KBM-7 (cell line): ENCODE measurements at regions not wholly inside any gene's neighbourhood (a gene's known extent, or its start where the extent isn't known, plus 50 kb on each side); places are given as distances from the start of the nearest gene placed in this dataset.
"Not testable (repeated sequence)": the region's sequence is repeated elsewhere in the genome, so short reads cannot be mapped to it uniquely, and the experiment has no call there.

Experiments
- DNase-seq: peaks from one replicate; pipeline ENCODE4 v3.0.0-alpha.2; 2015
- in situ Hi-C: fragments of 300-500 bp; cut with MboI; formaldehyde crosslinking; loops from 2 replicates; pipeline ENCODE4 v1.14.3; 2020; ENCODE audit warnings: low sequenced_read_pairs, low pct_unique_long_range_greater_than_20kb, mixed read lengths

DNA sequence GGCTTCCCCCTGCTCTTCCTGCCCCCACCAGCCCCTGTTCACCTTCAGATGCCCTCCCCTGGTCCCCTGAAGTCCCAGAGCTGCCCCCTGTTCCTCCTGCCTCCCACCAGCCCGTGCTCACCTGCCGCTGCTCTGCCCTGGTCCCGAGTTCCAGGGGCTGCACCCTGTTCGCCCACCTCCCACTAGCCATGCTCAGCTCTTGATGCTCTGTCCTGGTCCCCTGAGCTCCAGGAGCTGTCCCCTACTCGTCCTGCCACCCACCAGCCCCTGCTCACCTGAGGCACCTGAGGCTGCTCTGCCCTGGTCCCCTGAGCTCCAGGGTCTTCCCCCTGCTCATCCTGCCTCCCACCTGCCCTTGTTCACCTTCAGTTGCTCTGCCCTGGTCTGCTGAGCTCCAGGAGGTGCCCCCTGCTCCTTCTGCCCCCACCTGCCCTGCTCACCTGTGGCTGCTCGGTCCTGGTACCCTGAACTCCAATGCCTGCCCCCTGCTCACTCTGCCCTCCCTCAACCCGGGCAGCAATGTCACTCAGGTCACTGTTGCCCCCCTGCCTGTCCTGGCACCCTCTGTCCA lies 120.4 kb downstream of the TMEM121 start:
- DNase-seq, in situ Hi-C loops: not testable (repeated sequence)

DNA sequence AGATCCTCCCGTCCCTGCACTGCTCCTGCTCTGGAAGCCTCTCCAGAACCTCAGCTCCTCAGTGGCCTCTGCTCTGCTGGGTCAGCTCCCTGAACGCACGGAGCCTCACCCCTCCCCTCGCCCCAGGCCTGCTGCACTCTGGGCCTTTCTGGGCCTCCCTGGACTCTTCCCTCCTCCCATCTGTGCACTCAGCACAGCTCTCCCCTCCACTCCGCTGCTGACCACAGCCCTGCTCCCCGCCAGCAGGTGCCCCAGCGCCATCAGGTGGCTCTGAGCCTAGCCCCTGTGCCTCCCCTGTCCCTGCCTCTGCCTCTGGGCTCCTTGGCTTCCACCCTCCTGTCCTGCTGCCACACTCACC lies 121.0 kb downstream of the TMEM121 start:
- in situ Hi-C loops, DNase-seq: not testable (repeated sequence)

DNA sequence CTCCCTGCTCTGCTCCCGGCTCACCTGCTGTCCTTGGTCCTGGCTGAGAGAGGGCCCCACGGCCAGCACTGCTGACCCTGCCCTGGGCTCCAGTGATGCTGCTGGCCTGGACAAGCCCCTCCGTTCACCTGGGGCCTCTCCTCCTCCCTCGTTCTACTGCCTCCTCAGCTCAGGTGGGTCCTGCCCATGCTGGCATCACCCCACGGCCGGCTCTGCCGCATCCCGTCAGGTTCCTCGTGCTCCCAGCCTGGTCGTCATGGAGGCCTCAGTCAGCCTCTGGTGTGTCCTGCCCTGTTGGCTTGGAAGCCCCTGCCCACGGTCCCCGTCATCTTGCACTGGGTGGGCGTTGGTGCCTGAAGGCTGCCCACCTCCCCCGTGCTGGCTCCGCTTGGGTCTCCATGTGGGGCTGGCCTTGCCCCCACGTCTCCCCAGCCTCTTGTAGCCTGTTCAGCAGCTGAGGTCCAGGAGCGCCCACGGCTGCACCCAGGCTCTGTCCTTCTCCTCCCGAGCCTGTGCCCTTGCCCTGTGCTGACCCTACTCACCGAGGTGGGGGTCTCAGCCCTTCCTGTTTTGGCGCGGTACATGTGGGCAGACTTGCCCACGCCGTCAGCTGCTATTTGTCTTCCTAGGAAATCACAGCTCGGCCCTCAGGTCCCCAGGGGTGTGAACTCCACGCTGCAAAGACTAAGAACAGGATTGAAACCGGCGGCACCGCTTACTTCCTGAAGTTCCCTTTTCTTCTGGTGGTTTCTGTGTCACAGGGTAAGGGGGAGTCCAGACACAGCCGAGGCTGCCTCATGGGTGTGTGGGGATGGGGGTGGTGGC lies 121.6 kb downstream of the TMEM121 start:
- in situ Hi-C loops = no loop called here
- DNase-seq = no peak

DNA sequence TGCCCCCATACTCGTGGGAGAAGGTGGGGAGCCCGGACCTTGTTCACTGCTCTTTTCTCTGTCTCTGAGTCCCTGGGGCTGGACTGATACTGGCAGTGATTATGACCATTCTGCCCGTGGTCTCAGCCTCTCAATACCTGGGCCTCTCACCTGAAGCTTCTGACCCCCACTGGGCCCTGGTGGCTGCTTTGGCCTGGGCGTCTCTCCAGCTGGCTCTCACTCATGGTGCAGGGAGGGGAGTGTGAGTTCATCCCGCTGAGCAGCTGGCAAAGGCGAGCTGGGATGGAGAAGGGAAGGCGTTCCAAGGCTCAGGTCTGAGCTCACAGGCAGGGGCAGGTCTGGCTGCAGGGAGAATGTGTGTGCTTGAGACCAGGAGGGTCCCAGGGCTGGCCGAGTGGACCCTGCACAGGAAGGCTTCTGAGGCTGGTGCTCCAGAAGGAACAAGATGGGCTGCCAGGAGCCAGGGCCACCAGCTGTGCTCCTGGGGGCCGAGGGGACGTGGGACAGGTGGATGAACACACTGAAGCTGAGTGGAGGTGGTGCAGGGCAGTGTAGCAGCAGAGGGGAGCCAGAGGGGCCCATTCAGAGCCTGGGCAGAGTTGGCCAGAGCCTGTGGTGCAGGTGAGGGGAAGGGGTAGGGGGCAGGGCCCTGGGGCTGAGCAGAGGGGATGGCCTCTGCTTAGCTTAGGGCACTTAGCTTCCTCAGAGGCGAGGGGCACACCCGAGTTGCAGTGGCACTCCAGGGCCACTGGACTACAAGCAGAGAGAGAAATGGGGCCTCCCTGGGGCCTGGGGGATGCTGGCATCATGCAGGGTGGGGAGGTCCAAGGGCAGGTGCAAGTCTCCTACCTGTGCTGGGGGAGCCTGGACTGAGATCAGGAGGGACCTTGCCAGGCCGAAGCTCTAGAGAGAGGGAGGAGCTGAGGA lies 122.5 kb downstream of the TMEM121 start:
- DNase-seq, in situ Hi-C loops: not testable (repeated sequence)

DNA sequence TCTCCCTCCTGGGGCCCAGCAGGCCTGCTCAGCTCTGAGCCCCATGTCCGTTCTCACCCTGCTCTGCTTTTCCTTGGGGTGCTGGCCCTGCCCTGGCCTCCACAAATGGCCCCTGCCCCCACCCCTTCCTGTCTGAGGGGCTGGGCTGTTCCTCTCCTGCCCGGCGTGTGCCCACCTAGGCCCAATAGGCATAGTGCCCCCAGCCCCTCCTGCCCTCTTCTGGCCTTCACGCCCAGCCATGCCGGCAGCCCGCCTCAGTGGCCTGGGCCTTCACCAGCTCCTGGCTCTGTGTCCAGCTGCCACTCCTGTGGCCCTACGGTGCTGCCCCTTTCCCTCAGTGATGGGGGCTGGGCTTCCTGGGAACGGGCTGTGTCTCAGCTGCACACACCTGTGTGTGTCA lies 125.9 kb downstream of the TMEM121 start:
- DNase-seq, in situ Hi-C loops: not testable (repeated sequence)

DNA sequence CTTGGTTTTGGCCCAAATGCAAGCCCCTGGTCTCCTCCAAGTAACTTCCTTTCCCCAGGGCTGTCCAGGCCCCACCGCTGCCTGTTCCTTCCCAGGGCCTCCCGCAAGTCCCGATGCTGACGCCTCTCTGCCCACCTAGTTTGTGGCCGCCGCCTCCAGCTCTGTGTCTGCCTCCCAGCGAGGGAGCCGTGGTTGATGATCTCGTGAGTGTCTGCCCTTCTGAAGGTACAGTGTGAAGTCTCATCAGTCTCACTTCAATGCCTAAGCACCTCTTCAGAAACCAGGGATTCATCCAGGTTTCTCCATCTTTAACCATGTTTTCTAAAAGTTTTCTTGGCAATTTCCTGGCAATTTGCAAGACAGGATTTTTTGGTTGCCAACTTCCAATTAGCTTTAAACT lies 127.5 kb downstream of the TMEM121 start:
- in situ Hi-C loops = not testable (repeated sequence)

DNA sequence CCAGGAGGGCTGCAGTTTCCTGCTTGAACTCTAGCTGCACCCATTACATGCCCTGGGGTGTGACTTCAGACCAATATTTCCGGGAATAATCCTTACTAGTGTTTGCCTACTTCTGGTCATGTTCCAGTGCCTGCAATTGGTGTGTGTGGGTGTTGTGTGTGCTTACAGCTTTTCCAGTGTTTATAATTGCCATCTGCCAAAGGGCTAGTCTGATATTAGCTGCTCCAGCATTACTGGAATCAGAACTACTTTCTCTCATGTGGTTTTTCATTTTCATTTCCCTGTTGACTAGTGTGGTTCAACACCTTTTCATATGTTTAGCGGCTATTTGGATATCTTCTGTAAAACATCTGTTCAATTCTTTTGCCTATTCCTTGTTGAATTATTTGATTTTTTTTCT lies 132.9 kb downstream of the TMEM121 start:
- DNase-seq, in situ Hi-C loops: not testable (repeated sequence)

More for the DNA sequence above, 127.5 kb downstream of the TMEM121 start:
- DNase-seq = not testable (repeated sequence)

DNA sequence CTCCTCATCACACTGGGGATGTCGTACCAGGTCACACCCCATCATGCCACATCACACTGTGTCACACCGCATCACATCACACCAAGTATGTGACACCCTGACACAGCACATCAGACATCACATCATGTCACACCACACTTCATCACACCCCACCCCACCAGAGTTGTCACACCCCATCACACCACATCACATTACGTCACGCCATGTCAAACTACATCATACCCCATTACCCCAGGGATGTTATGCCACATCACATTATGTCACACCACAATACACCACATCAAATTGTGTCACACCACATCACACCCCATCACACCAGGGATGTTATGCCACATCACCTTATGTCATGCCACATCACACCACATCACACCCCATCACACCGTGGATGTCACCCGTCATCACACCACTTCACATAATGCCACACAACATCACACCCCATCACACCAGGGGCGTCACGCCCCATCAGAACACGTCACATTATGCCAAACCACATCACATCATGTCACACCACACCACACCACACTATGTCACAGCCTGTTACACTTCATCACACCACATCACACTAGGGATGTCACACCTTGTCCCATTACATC lies 133.6 kb downstream of the TMEM121 start:
- no peak for DNase-seq
- in situ Hi-C loops = no loop called here

DNA sequence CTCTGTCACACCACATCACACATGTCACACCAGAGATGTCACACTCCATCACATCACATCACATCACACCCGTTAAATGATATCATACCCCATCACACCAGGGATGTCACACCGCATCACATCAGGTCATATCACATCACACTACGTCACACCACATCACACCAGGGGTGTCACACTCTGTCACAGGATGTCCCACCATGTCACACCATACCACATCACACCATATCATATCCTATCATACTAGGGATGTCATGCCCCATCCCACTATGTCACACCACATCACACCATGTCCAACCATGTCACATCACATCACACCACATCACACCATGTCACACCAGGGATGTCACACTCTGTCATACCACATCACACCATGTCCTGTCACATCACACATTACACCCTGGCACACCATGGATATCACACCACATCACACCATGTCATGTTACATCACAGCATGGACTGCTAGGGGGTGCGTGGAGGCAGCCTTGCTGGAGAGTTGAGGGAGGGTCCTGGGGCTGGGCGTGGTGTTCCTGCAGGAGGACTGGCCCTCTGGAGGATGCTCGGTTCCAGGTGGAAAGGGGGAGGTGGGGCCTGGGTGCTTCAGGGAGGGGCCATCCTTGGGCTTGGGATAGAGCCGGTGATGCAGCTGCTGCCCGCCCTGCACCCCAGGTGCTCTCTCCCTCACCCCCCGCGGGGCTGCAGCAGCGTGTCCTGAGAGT lies 134.6 kb downstream of the TMEM121 start:
- in situ Hi-C loops = no loop called here

DNA sequence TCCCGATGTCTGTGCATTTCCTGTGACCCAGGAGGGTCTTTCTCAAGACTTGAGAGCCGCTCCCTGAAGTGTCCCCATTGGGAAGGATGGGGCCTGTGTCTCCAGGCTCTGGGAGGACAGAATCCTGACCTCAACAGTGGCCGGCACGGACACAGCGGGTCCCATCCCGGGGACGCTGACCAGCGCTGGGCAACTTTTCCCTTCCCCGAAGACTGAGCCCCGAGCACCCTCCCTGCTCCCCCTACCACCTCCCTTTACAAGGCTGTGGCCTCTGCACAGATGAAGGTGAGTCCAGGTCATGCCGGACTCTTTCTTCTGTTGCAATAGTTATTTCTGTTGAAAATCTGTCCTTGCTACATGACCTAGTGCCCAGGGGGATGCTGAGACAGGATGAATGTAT lies 135.7 kb downstream of the TMEM121 start:
- in situ Hi-C loops, DNase-seq: not testable (repeated sequence)

More for the DNA sequence above, 134.6 kb downstream of the TMEM121 start:
- DNase-seq = no peak

DNA sequence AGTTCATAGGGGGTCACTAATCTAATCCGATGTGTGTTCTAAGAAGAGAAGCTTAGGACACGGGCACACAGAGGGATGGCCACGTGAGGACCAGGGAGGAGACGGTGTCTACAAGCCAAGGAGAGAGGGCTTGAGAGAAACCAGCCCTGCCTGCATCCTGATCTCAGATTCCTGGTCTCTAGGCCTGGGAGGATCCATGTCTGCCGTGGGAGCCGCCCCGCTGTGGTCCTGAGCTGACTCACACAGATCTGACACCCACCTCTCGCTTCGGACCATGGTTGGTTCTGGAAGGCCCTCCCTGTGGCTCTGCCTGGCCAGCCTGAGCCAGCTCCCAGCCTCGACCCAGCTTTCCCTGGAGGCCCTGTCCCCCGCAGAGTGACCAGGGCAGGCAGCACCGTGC lies 136.2 kb downstream of the TMEM121 start:
- DNase-seq, in situ Hi-C loops: not testable (repeated sequence)

DNA sequence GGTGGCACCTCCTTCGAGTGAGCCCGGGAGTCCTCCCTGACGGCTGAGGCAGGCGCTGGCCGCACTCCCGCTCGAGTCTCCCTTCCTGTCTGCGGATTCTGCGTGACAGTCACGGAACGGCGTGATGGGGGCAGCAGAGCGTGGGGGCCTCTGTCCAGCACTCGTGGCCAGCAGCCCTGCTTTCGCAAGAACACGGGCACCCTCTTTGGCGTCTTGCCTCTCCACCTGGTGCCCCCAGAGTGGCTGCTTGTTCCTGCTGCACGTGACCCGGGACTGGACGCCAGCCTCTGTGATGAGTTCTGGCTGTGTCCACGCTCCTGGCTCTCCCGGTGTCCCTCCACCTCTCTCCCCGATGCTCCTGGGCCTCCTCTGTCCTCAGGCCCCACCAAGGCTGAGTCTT lies 136.9 kb downstream of the TMEM121 start:
- DNase-seq, in situ Hi-C loops: not testable (repeated sequence)

DNA sequence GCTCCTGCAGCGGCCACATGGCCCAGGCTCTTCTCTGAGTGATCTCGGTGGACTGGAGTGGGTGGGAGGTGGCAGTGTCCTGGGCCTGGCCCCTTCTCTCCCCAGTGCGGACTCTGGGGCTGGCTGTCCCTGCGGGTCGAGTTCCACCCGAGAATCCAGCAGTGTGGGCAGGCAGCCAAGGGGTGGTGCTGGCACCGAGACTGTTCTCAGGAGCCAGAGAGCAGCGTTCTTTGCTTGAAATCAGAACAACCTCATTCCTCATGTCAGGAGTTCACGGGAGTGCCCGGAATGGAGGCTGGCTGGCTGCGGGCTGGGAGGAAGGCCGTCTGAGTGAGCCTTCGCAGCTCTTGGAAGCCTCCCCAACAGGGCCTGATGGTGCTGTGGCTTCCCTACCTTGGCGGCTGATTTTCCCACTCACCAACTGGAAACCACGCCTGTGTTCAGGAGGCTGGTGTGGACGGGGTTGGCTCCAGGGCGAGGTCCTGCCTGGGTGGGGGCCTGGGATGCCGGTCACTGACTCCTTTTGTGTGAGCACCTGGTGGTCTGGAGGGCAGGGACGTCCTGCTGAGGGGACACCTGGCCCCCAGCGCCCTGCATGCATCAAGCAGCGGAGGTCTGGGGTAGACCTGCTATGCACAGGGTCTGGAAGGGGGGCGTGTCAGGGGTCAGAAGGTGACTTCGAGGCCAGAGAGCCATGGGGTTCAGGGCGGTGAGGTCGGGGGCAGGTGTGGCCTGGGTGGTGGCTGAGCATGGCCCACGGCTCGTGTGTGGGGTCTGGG lies 137.6 kb downstream of the TMEM121 start:
- in situ Hi-C loops, DNase-seq: not testable (repeated sequence)

DNA sequence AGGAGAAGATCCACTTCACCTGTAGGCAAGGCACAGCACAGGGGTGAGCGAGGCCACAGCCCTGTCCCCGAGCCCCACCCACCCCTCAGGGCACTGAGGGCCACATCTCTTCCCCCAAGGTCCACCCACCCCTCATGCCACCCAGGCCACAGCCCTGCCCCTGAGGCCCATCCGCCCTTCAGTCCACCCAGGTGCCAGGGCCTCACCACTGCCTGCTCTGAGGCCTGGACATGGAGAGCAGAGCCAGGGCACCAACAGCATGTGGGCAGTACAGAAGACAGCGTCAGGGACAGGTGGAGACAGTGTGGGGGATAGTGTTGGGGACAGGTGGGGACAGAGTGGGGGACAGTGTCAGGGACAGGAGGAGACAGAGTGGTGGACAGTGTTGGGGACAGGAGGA lies 138.3 kb downstream of the TMEM121 start:
- in situ Hi-C loops = no loop called here
- no peak for DNase-seq

DNA sequence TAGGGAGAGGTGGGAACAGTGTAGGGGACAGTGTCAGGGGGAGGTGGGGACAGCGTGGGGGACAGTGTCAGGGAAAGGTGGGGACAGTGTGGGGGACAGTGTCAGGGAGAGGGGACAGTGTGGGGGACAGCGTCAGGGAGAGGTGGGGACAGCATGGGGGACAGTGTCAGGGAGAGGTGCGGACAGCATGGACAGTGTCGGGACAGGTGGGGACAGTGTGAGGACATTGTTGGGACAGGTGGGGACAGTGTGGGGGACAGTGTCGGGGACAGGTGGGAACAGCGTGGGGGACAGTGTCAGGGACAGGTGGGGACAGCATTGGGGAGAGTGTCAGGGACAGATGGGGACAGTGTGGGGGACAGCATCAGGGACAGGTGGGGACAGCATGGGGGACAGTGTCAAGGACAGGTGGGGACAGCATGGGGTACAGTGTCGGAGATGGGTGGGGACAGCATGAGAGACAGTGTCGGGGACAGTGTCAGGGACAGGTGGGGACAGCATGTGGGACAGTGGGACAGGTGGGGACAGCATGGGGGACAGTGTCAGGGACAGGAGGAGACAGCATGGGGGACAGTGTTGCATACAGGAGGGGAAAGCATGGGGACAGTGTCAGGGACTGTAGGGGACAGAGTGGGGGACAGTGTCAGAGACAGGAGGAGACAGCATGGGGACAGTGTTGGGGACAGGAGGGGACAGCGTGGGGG lies 139.0 kb downstream of the TMEM121 start:
- in situ Hi-C loops = no loop called here
- DNase-seq = no peak

DNA sequence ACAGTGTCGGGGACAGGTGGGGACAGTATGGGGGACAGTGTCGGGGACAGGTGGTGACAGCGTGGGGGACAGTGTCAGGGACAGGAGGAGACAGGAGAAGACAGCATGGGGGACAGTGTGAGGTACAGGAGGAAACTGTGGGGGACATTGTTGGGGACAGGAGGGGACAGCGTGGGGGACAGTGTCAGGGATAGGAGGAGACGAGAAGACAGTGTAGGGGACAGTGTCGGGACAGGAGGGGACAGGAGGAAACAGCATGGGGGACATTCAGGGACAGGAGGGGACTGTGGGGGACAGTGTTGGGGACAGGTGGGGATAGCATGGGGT lies 139.5 kb downstream of the TMEM121 start:
- no peak for DNase-seq
- in situ Hi-C loops = no loop called here

DNA sequence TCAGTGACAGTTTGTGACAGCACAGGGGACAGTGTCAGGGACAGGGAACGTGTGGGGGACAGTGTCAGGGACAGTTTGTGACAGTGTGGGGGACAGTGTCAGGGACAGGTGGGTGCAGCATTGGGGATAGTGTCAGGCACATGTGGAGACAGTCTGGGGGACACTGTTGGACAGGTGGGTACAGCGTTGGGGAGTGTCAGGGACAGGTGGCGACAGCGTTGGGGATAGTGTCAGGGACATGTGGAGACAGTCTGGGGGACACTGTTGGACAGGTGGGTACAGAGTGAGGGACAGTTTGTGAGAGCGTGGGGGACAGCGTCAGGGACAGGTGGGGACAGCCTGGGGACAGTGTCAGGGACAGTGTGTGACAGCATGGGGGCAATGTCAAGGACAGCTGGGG lies 140.0 kb downstream of the TMEM121 start:
- no peak for DNase-seq
- in situ Hi-C loops = no loop called here
